ENCODE measurements at regions not wholly inside any gene's neighbourhood (a gene's known extent, or its start where the extent isn't known, plus 50 kb on each side); places are given as distances from the start of the nearest gene placed in this dataset.

DNA sequence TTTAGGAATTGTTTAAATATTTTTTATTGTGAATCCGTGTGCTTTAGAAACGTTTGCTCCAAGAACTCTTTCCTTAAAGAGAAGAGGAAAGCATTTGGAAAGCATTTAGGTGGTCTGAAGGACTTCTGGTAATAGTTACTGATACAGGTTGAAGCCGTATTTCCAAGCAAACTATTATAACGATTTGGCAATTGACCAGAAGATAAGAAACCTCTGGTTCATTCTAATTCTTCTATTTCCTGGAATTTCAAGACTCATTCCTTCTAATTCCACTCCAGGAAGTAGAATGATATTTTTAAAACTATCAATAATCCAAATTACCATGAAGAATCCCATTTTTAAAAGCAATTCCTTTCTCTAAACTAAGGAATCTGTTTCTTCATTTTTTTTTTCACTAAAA, 158.9 kb upstream of the AGR3 start:
- Histone ChIP-seq H2AFZ (ENCODE audit: low read length) (no peak overlapping the region), H2BK5ac (ENCODE audit: insufficient read length, low read length) (no peak overlapping the region), H3K79me2 (ENCODE audit: insufficient read depth, low read length) (no peaks in the 10 kb centered on the region), H3K27ac (ENCODE audit: insufficient read length, low read depth, low read length) (no peak overlapping the region), H2BK15ac (ENCODE audit: low read depth, low read length) (no peak overlapping the region), H3K4me1 (ENCODE audit: insufficient read depth, low read length) (no peaks in the 10 kb centered on the region; the same call in 1 of the 2 replicates), H2AK5ac (ENCODE audit: insufficient read length, low read length) (no peak overlapping the region), H3K56ac (ENCODE audit: insufficient read length, low read depth, low read length) (no peak overlapping the region), H2BK12ac (ENCODE audit: insufficient read length, low read depth, low read length) (no peak overlapping the region), H3K23me2 (ENCODE audit: insufficient read length, low read depth, low read length, poor library complexity, severe bottlenecking) (no peaks in the 10 kb centered on the region), H3T11ph (ENCODE audit: low read length) (no peak overlapping the region), H3K9ac (ENCODE audit: extremely low read depth, insufficient read length, low read length) (no peak overlapping the region), H3K18ac (ENCODE audit: insufficient read length, low read depth, low read length) (no peak overlapping the region), H4K20me1 (ENCODE audit: control insufficient read depth, insufficient read depth, insufficient read length) (no peaks in the 10 kb centered on the region), H2BK120ac (ENCODE audit: low read depth, low read length, poor library complexity, severe bottlenecking) (no peak overlapping the region), H3K4me2 (ENCODE audit: insufficient read depth, insufficient read length, low read length) (no peak overlapping the region), H3K4ac (ENCODE audit: low read depth, low read length) (no peak overlapping the region), H3K23ac (ENCODE audit: insufficient read length, low read depth, low read length) (no peak overlapping the region), H3K27me3 (ENCODE audit: insufficient read depth, low read length) (no peaks in the 10 kb centered on the region), H3K9me3 (ENCODE audit: control insufficient read depth, low read depth, low read length) (no peaks in the 10 kb centered on the region), H4K91ac (ENCODE audit: insufficient read length, low read depth, low read length) (no peak overlapping the region), H3K79me1 (ENCODE audit: insufficient read depth, low read depth, low read length, poor library complexity, severe bottlenecking) (no peaks in the 10 kb centered on the region), H3K14ac (ENCODE audit: insufficient read depth, low read length) (no peak overlapping the region), H4K8ac (replicated peaks; ENCODE audit: insufficient read length, low read depth, low read length) (no peak overlapping the region), H4K5ac (ENCODE audit: insufficient read length, low read depth, low read length) (no peak overlapping the region), H2BK20ac (ENCODE audit: low read depth, low read length, poor library complexity, severe bottlenecking) (no peak overlapping the region)
- no peaks in the 10 kb centered on the region for H3K9me3 Mint-ChIP-seq
- TF ChIP-seq, protein P1, sequence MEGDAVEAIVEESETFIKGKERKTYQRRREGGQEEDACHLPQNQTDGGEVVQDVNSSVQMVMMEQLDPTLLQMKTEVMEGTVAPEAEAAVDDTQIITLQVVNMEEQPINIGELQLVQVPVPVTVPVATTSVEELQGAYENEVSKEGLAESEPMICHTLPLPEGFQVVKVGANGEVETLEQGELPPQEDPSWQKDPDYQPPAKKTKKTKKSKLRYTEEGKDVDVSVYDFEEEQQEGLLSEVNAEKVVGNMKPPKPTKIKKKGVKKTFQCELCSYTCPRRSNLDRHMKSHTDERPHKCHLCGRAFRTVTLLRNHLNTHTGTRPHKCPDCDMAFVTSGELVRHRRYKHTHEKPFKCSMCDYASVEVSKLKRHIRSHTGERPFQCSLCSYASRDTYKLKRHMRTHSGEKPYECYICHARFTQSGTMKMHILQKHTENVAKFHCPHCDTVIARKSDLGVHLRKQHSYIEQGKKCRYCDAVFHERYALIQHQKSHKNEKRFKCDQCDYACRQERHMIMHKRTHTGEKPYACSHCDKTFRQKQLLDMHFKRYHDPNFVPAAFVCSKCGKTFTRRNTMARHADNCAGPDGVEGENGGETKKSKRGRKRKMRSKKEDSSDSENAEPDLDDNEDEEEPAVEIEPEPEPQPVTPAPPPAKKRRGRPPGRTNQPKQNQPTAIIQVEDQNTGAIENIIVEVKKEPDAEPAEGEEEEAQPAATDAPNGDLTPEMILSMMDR (conservative IDR thresholded peaks at IDR 0.05), result no peak
- no peaks in the 10 kb centered on the region for H3K27me3 Mint-ChIP-seq (ENCODE audit: low read depth)
- H3K27ac Mint-ChIP-seq, result no peak overlapping the region
- no CpG with 5 or more reads among the region's 4 CpGs for WGBS (ENCODE audit: extremely low coverage, insufficient read length, low lambda C conversion rate)
- H3K4me1 Mint-ChIP-seq, result peaks cover 0 to 11% of the 10 kb centered on the region in 2 experiments; a peak in 2 of 4 replicates
- DNase-seq, result no peak
- H3K4me3 Mint-ChIP-seq, result no peak overlapping the region
- no peaks in the 10 kb centered on the region for H3K36me3 Mint-ChIP-seq (ENCODE audit: insufficient read depth in 1 of 3, low read depth in 3 of 3)
